Neural progenitor cell (in vitro differentiated cells): ENCODE measurements at regions not wholly inside any gene's neighbourhood (a gene's known extent, or its start where the extent isn't known, plus 50 kb on each side); places are given as distances from the start of the nearest gene placed in this dataset.

Experiments
- DNase-seq: peaks from one replicate; pipeline ENCODE4 v3.0.0-alpha.2; 2016; ENCODE audit warnings: low spot score
- H2AFZ ChIP-seq: fragments of 200-600 bp; sonication (generic); replicated peaks from 2 replicates; pipeline ENCODE4 v1.6.1; 2016; ENCODE audit warnings: antibody characterized with exemption
- H3F3A ChIP-seq: fragments of 200-600 bp; sonication (generic); 2 replicates; pipeline ENCODE4 v1.6.1; 2016; ENCODE audit warnings: antibody characterized with exemption, low read depth
- H3K27ac ChIP-seq: fragments of 200-600 bp; sonication (generic); 2 replicates; pipeline ENCODE4 v1.5.1; 2016; ENCODE audit warnings: mild to moderate bottlenecking
- H3K27me3 ChIP-seq: fragments of 200-600 bp; sonication (generic); 2 replicates; pipeline ENCODE4 v1.6.1; 2016; ENCODE audit warnings: mild to moderate bottlenecking, moderate library complexity
- H3K36me3 ChIP-seq: fragments of 200-600 bp; sonication (generic); 2 replicates; pipeline ENCODE4 v1.5.1; 2016
- H3K4me1 ChIP-seq: fragments of 200-600 bp; sonication (generic); 2 replicates; pipeline ENCODE4 v1.6.1; 2016; ENCODE audit warnings: mixed run types
- H3K4me2 ChIP-seq: fragments of 200-600 bp; sonication (generic); 2 replicates; pipeline ENCODE4 v1.6.1; 2016
- H3K4me3 ChIP-seq: fragments of 200-600 bp; sonication (generic); 2 replicates; pipeline ENCODE4 v1.5.1; 2016
- H3K79me2 ChIP-seq: fragments of 200-600 bp; sonication (generic); 2 replicates; pipeline ENCODE4 v1.6.1; 2016; ENCODE audit warnings: low read depth
- H3K9ac ChIP-seq: fragments of 200-600 bp; sonication (generic); 2 replicates; pipeline ENCODE4 v1.6.1; 2016
- H3K9me3 ChIP-seq: fragments of 200-600 bp; sonication (generic); 2 replicates; pipeline ENCODE4 v1.5.1; 2016; ENCODE audit warnings: low read depth
- H4K20me1 ChIP-seq: fragments of 200-600 bp; sonication (generic); 2 replicates; pipeline ENCODE4 v1.6.1; 2016; ENCODE audit warnings: low read depth
- H3K27ac Mint-ChIP-seq: 3 replicates; pipeline ENCODE4 v1.8.0; 2021; ENCODE audit warnings: mixed read lengths
- H3K27me3 Mint-ChIP-seq: 2 replicates; pipeline ENCODE4 v1.8.0; 2022; ENCODE audit warnings: low read depth, mild to moderate bottlenecking, inconsistent platforms, moderate library complexity, mixed read lengths; ENCODE audit not compliant: insufficient read depth
- H3K36me3 Mint-ChIP-seq: 3 replicates; pipeline ENCODE4 v1.8.0; 2021; ENCODE audit warnings: mixed read lengths
- H3K4me1 Mint-ChIP-seq: 3 replicates; pipeline ENCODE4 v1.8.0; 2021; ENCODE audit warnings: mixed read lengths
- H3K4me3 Mint-ChIP-seq: 3 replicates; pipeline ENCODE4 v1.8.0; 2021; ENCODE audit warnings: mild to moderate bottlenecking, moderate library complexity, mixed read lengths
- H3K9me3 Mint-ChIP-seq: 3 replicates; pipeline ENCODE4 v1.8.0; 2020; ENCODE audit warnings: mixed read lengths
- CTCF ChIP-seq: fragments of 200-600 bp; sonication (generic); IDR thresholded peaks from 2 replicates; pipeline ENCODE4 v1.5.1; 2017; ENCODE audit warnings: antibody characterized with exemption, mild to moderate bottlenecking
- EZH2 ChIP-seq: fragments of 200-600 bp; sonication (generic); IDR thresholded peaks from 2 replicates; pipeline ENCODE4 v1.6.1; 2017; ENCODE audit warnings: antibody characterized with exemption, mild to moderate bottlenecking, moderate library complexity
- EZH2phosphoT487 ChIP-seq: fragments of 200-600 bp; sonication (generic); IDR thresholded peaks from 2 replicates; pipeline ENCODE4 v1.6.1; 2017; ENCODE audit warnings: antibody characterized with exemption

DNA sequence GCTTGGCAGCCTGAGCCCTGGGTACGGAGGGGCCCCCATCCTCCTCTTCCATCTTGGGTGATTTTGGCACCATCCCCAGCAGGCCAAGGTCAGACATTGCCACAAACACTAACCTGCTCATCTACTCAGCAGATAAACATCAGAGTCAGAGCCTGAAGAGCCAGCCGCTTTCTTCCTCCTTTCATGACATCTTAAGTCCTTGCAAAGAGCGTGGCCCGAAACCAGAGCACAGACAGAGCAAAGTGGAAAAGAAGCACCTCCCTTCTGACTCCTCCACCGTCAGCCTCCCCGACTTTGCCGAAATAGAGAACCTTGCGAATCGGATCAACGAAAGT, 60.4 kb upstream of the RPH3AL start:
- H3K4me1 ChIP-seq = peaks cover 4% of the 10 kb centered on the region
- no peak overlapping the region for H2AFZ ChIP-seq
- H3K36me3 Mint-ChIP-seq = peaks cover 9% of the 10 kb centered on the region
- H3K9ac ChIP-seq = no peak overlapping the region
- no peaks in the 10 kb centered on the region for H3K9me3 Mint-ChIP-seq
- H3K36me3 ChIP-seq = no peaks in the 10 kb centered on the region
- H3K79me2 ChIP-seq = no peaks in the 10 kb centered on the region
- no peak overlapping the region for H3K4me3 Mint-ChIP-seq
- peak overlapping the region; percentile 63 for H3K27ac Mint-ChIP-seq
- H3K4me3 ChIP-seq = no peak overlapping the region
- H3K9me3 ChIP-seq = no peaks in the 10 kb centered on the region
- TF ChIP-seq EZH2phosphoT487 = no peak
- no peak for TF ChIP-seq CTCF
- no peak for TF ChIP-seq EZH2
- peaks cover 7% of the 10 kb centered on the region for H3K27me3 Mint-ChIP-seq
- H4K20me1 ChIP-seq = no peaks in the 10 kb centered on the region
- H3F3A ChIP-seq = peaks cover 19% of the 10 kb centered on the region
- H3K4me1 Mint-ChIP-seq = peaks cover 26% of the 10 kb centered on the region
- DNase-seq = no peak
- no peak overlapping the region for H3K27ac ChIP-seq
- no peak overlapping the region for H3K4me2 ChIP-seq
- H3K27me3 ChIP-seq = no peaks in the 10 kb centered on the region

- H3K9ac ChIP-seq = no peak overlapping the region
- H3K4me2 ChIP-seq = no peak overlapping the region
- peak overlapping the region; percentile 55 for H3K4me3 Mint-ChIP-seq
- H3K36me3 Mint-ChIP-seq = peaks cover 9% of the 10 kb centered on the region
- H4K20me1 ChIP-seq = no peaks in the 10 kb centered on the region
- H3F3A ChIP-seq = peaks cover 19% of the 10 kb centered on the region
- H3K27ac Mint-ChIP-seq = no peak overlapping the region
- H3K79me2 ChIP-seq = no peaks in the 10 kb centered on the region
- no peaks in the 10 kb centered on the region for H3K36me3 ChIP-seq
- peak; percentile 82 for TF ChIP-seq CTCF
- TF ChIP-seq EZH2 = no peak
- no peak for TF ChIP-seq EZH2phosphoT487
- DNase-seq = peak; percentile 77
- no peak overlapping the region for H2AFZ ChIP-seq
- H3K9me3 ChIP-seq = no peaks in the 10 kb centered on the region
- H3K27me3 Mint-ChIP-seq = peaks cover 7% of the 10 kb centered on the region
- H3K4me1 Mint-ChIP-seq = peaks cover 28% of the 10 kb centered on the region
- peaks cover 4% of the 10 kb centered on the region for H3K4me1 ChIP-seq
- H3K4me3 ChIP-seq = no peak overlapping the region
- no peak overlapping the region for H3K27ac ChIP-seq
- H3K9me3 Mint-ChIP-seq = no peaks in the 10 kb centered on the region
- H3K27me3 ChIP-seq = no peaks in the 10 kb centered on the region
Measured at GRCh38 chr17:412211-413015, 59.8 kb upstream of the RPH3AL start.

- Histone ChIP-seq H3K4me3 (no peak overlapping the region), H3K79me2 (no peaks in the 10 kb centered on the region), H3K36me3 (no peaks in the 10 kb centered on the region), H4K20me1 (no peaks in the 10 kb centered on the region), H2AFZ (no peak overlapping the region), H3K4me1 (peaks cover 4% of the 10 kb centered on the region), H3K27ac (no peak overlapping the region), H3K27me3 (no peaks in the 10 kb centered on the region), H3K9me3 (no peaks in the 10 kb centered on the region), H3F3A (peaks cover 19% of the 10 kb centered on the region), H3K4me2 (no peak overlapping the region), H3K9ac (no peak overlapping the region)
- DNase-seq = no peak
- H3K36me3 Mint-ChIP-seq = peaks cover 9% of the 10 kb centered on the region
- H3K9me3 Mint-ChIP-seq = no peaks in the 10 kb centered on the region
- no peak overlapping the region for H3K27ac Mint-ChIP-seq
- H3K4me3 Mint-ChIP-seq = peak overlapping the region; percentile 89
- TF ChIP-seq EZH2 (no peak), EZH2phosphoT487 (no peak), CTCF (no peak)
- H3K27me3 Mint-ChIP-seq = peaks cover 7% of the 10 kb centered on the region
- peaks cover 28% of the 10 kb centered on the region for H3K4me1 Mint-ChIP-seq
Measured at GRCh38 chr17:411421-412120, 59.0 kb upstream of the RPH3AL start.
